ENCODE measurements at regions not wholly inside any gene's neighbourhood (a gene's known extent, or its start where the extent isn't known, plus 50 kb on each side); places are given as distances from the start of the nearest gene placed in this dataset.

GRCh38 chr1:116234429-116234828 lies 123.2 kb downstream of the MAB21L3 start:
- TF ChIP-seq EZH2phosphoT487 (IDR thresholded peaks at IDR 0.05; ENCODE audit: borderline replicate concordance, low read length): no peak
- TF ChIP-seq CTCF (conservative IDR thresholded peaks at IDR 0.05; ENCODE audit: low read depth, low read length): no peak
- TF ChIP-seq EZH2 (IDR thresholded peaks at IDR 0.05; ENCODE audit: low read length, unreplicated experiment): no peak

Data from PC-3 (cell line).